Spleen (tissue), 11 donors: ENCODE measurements at regions not wholly inside any gene's neighbourhood (a gene's known extent, or its start where the extent isn't known, plus 50 kb on each side); places are given as distances from the start of the nearest gene placed in this dataset.

Source experiments
- DNase-seq: peaks from one replicate; pipeline ENCODE4 v3.0.0-alpha.2; 2020
- H3K27ac ChIP-seq, 8 donors: fragments of 200-600 bp; sonication (generic) in 7 of 8; 1 replicate in 4 of 8; 2 replicates in 4 of 8; pipeline versions ENCODE4 v1.5.0 to v1.8.0; 2016 to 2021; ENCODE audit warnings: inconsistent platforms in 4 of 8, mild to moderate bottlenecking in 4 of 8, moderate library complexity in 1 of 8
- H3K27me3 ChIP-seq, 7 donors: fragments of 200-600 bp; sonication (generic) in 6 of 7; replicated peaks in 1 of 7; 1 replicate in 4 of 7; 2 replicates in 3 of 7; pipeline versions ENCODE4 v1.5.0 to v1.8.0; 2016 to 2021; ENCODE audit warnings: inconsistent platforms in 3 of 7, mild to moderate bottlenecking in 1 of 7
- H3K36me3 ChIP-seq, 6 donors: fragments of 200-600 bp; sonication (generic) in 5 of 6; 1 replicate in 4 of 6; 2 replicates in 2 of 6; pipeline versions ENCODE4 v1.5.0 to v1.8.0; 2016 to 2021; ENCODE audit warnings: inconsistent platforms in 2 of 6
- H3K4me1 ChIP-seq, 6 donors: fragments of 200-600 bp; sonication (generic) in 5 of 6; 1 replicate in 3 of 6; 2 replicates in 3 of 6; pipeline versions ENCODE4 v1.5.0 to v1.8.0; 2016 to 2021; ENCODE audit warnings: inconsistent platforms in 3 of 6
- H3K4me3 ChIP-seq, 8 donors: fragments of 200-600 bp; sonication (generic) in 7 of 8; 1 replicate in 4 of 8; 2 replicates in 4 of 8; pipeline versions ENCODE4 v1.5.0 to v1.8.0; 2016 to 2021; ENCODE audit warnings: inconsistent platforms in 4 of 8, mild to moderate bottlenecking in 4 of 8, moderate library complexity in 2 of 8
- H3K9me3 ChIP-seq, 8 donors: fragments of 200-600 bp; sonication (generic) in 7 of 8; 1 replicate in 4 of 8; 2 replicates in 4 of 8; pipeline versions ENCODE4 v1.5.0 to v1.8.0; 2016 to 2021; ENCODE audit warnings: inconsistent platforms in 4 of 8
- POLR2A ChIP-seq, 3 donors: fragments of 450-650 bp; IDR thresholded peaks; one replicate each; pipeline ENCODE4 v1.5.1; 2017; ENCODE audit warnings: antibody characterized with exemption in 3 of 3, mild to moderate bottlenecking in 1 of 3
- POLR2AphosphoS5 ChIP-seq, 3 donors: sonication (generic); formaldehyde crosslinking; IDR thresholded peaks; one replicate each; pipeline ENCODE4 v1.5.1; 2017; ENCODE audit warnings: antibody characterized with exemption in 3 of 3
- WGBS, 5 donors: extraction: QIAGEN DNeasy Blood & Tissue Kit in 3 of 5; methylation state at CpG; one replicate each; pipeline versions ENCODE4 v1.1.5 to v1.1.7; 2013 to 2018; 5-methylcytosine and 5-hydroxymethylcytosine counted together
- intact Hi-C: fragments of 100-400 bp; cut with DNase I; formaldehyde crosslinking; loops from one replicate; pipeline ENCODE4 v1.15.0; 2023; ENCODE audit warnings: low total_unique reads
- TF ChIP-seq, protein P1 (sequence below), 11 experiments: fragments of 200-600 bp in 7 of 11; fragments of 450-650 bp in 4 of 11; sonication (generic) in 4 of 11; IDR thresholded peaks in 8 of 11; conservative IDR thresholded peaks in 3 of 11; 1 replicate in 7 of 11; 2 replicates in 4 of 11; pipeline versions ENCODE4 v1.4.0 to v1.8.0; 2016 to 2021; ENCODE audit warnings: antibody characterized with exemption in 11 of 11, inconsistent platforms in 4 of 11, mild to moderate bottlenecking in 1 of 11
- donor health status: healthy with polysubstance abuse.
- donor health status: DM: no; HTN: no; CAD: no; lungs with moderate emphysema.
- donor health status: DM: no; HTN: no; CAD: no.
- donor health status: Bipolar disorder and iron deficiency.
- donor health status: healthy.
- donor health status: DM: no; HTN: no; CAD: no.
- donor health status: DM: yes; HTN: yes; CAD: no.

DNA sequence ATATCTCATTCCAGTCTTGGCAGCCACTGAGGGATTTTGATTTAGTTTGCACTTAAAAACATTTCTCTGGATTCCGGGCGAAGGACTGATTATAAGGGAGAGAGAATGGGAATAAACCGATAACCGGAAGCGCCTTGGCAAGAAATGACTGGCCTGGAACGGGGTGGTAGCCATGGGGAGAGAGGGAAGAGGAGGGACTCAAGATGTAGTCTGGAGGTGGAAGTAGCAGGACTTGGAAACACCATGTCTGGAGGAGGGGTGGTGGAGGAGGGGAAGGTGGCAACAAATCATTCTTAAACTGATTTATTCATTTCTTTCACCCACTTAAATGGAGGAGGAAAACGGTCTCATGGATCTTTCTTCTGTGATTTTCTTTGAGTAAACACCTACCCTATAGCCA, 238.1 kb downstream of the REEP3 start:
- DNase-seq: no peak
- Histone ChIP-seq H3K27ac (no peak overlapping the region), H3K27me3 (no peaks in the 10 kb centered on the region), H3K9me3 (no peaks in the 10 kb centered on the region), H3K4me1 (no peaks in the 10 kb centered on the region), H3K4me3 (no peak overlapping the region), H3K36me3 (no peaks in the 10 kb centered on the region)
- intact Hi-C loops: no loop called here
- TF ChIP-seq, protein P1, sequence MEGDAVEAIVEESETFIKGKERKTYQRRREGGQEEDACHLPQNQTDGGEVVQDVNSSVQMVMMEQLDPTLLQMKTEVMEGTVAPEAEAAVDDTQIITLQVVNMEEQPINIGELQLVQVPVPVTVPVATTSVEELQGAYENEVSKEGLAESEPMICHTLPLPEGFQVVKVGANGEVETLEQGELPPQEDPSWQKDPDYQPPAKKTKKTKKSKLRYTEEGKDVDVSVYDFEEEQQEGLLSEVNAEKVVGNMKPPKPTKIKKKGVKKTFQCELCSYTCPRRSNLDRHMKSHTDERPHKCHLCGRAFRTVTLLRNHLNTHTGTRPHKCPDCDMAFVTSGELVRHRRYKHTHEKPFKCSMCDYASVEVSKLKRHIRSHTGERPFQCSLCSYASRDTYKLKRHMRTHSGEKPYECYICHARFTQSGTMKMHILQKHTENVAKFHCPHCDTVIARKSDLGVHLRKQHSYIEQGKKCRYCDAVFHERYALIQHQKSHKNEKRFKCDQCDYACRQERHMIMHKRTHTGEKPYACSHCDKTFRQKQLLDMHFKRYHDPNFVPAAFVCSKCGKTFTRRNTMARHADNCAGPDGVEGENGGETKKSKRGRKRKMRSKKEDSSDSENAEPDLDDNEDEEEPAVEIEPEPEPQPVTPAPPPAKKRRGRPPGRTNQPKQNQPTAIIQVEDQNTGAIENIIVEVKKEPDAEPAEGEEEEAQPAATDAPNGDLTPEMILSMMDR (IDR thresholded peaks at IDR 0.05 in 8 of 11, conservative IDR thresholded peaks at IDR 0.05 in 3 of 11): no peak
- TF ChIP-seq POLR2AphosphoS5 (IDR thresholded peaks at IDR 0.05) (no peak), POLR2A (IDR thresholded peaks at IDR 0.05) (no peak)
- WGBS, 5 donors: 77 to 91% (median 87%) methylated on average over 7 of the region's 7 CpGs

DNA sequence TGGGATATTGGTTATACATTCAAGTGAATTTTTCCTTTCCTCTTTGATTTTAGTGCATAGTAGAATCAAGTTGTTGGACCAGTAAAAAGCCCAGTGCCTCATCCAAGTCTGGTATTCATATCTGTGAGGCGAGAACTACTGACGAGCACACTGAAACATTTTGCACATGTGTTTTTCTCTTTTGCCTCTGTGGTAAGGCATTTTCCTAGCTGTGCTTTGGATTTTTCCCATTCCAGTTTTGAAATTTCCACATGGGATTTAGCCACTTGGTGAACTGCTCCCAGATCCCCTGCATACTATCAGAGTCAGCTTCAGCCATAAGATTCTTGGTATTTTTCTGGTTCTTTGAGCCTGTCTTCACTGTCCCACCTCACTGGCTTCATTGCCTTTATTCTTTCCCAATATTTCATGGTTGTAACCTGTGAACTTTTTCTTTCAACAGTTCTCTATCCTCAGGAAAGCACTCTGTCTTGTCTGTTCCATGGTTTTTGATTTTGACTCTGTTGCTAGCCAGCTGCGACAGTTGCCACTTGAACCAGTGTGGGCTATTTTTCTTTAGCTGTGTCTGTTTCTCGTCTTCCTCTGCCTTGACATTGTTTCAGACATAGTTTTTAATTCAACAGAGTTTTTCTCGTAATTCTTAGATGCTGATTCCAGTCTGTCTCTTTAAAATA, 239.0 kb downstream of the REEP3 start:
- TF ChIP-seq POLR2AphosphoS5 (IDR thresholded peaks at IDR 0.05) (no peak), POLR2A (IDR thresholded peaks at IDR 0.05) (no peak)
- TF ChIP-seq, protein P1 (IDR thresholded peaks at IDR 0.05 in 8 of 11, conservative IDR thresholded peaks at IDR 0.05 in 3 of 11): no peak
- WGBS, 5 donors: 71 to 84% (median 80%) methylated on average over 5 of the region's 5 CpGs
- Histone ChIP-seq H3K4me3 (no peak overlapping the region), H3K27ac (no peak overlapping the region), H3K9me3 (no peaks in the 10 kb centered on the region), H3K36me3 (no peaks in the 10 kb centered on the region), H3K27me3 (no peaks in the 10 kb centered on the region), H3K4me1 (no peaks in the 10 kb centered on the region)
- no peak for DNase-seq
- intact Hi-C loops: no loop called here

DNA sequence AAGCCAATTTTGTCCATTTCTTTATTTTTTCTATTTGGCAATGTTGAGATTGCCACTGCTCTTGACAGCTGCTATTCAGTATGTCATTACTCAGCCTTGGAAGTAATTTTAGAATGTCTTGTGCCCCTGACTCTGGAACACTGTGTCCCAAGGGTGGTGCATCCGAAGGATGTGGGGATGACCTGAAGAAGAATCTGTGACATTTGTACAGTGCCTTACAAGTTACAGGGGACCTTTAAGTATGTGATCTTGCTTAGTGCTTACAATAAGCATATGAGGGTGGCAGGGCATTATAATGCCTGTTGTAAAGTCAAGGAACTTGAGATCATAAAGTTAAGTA, 239.5 kb downstream of the REEP3 start:
- no peak overlapping the region for H3K27ac ChIP-seq
- intact Hi-C loops: no loop called here
- no peak overlapping the region for H3K4me3 ChIP-seq
- no peaks in the 10 kb centered on the region for H3K27me3 ChIP-seq
- no peak for TF ChIP-seq POLR2A (IDR thresholded peaks at IDR 0.05)
- TF ChIP-seq, protein P1 (IDR thresholded peaks at IDR 0.05 in 8 of 11, conservative IDR thresholded peaks at IDR 0.05 in 3 of 11): no peak
- no peak for TF ChIP-seq POLR2AphosphoS5 (IDR thresholded peaks at IDR 0.05)
- H3K4me1 ChIP-seq: no peaks in the 10 kb centered on the region
- no peaks in the 10 kb centered on the region for H3K9me3 ChIP-seq
- DNase-seq: no peak
- no peaks in the 10 kb centered on the region for H3K36me3 ChIP-seq
- WGBS, 5 donors: 76 to 95% (median 89%) methylated on average over 1 of the region's 1 CpG

DNA sequence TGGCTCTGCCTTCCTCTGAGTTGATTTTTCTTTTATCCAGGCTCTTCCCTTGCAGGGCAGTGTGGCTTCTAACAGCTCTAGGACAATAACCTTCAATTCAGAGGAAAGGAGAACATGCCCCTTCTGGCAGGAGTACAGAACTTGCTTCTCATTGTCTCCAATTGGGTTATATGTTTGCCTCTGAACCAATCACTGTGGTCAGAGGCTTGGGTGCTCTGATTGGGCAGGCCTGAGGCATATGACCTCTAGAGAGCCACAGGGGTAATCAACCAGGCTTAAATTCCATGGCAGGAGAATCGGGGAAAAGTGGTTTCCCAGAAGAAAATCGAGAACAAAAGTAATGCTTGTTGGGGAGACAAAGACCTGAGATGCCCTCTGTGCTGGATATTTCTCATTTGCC, 240.0 kb downstream of the REEP3 start:
- H3K4me3 ChIP-seq: no peak overlapping the region
- H3K27ac ChIP-seq: no peak overlapping the region
- WGBS, 5 donors: 74 to 93% (median 79%) methylated on average over 2 of the region's 2 CpGs
- H3K27me3 ChIP-seq: no peaks in the 10 kb centered on the region
- H3K4me1 ChIP-seq: no peaks in the 10 kb centered on the region
- H3K36me3 ChIP-seq: no peaks in the 10 kb centered on the region
- intact Hi-C loops: no loop called here
- no peak for DNase-seq
- H3K9me3 ChIP-seq: no peaks in the 10 kb centered on the region
- TF ChIP-seq POLR2A (IDR thresholded peaks at IDR 0.05): no peak
- no peak for TF ChIP-seq POLR2AphosphoS5 (IDR thresholded peaks at IDR 0.05)
- TF ChIP-seq, protein P1 (IDR thresholded peaks at IDR 0.05 in 8 of 11, conservative IDR thresholded peaks at IDR 0.05 in 3 of 11): no peak
